Pons (tissue), 1 donor: ENCODE measurements at regions not wholly inside any gene's neighbourhood (a gene's known extent, or its start where the extent isn't known, plus 50 kb on each side); places are given as distances from the start of the nearest gene placed in this dataset.
"Not testable (repeated sequence)": the region's sequence is repeated elsewhere in the genome, so short reads cannot be mapped to it uniquely, and the experiment has no call there.

ENCODE experiments used
- DNase-seq: peaks from one replicate; pipeline ENCODE4 v3.0.0-alpha.2; 2016; ENCODE audit warnings: low spot score

GRCh38 chr13:46466074-46466473, 79.0 kb upstream of the RUBCNL start:
- DNase-seq, result not testable (repeated sequence)

- DNase-seq, result no peak
Measured at GRCh38 chr13:46463719-46464118, 76.7 kb upstream of the RUBCNL start.

GRCh38 chr13:46460223-46460622, 73.2 kb upstream of the RUBCNL start:
- DNase-seq, result not testable (repeated sequence)

GRCh38 chr13:46457255-46457654, 70.2 kb upstream of the RUBCNL start:
- not testable (repeated sequence) for DNase-seq

- DNase-seq, result not testable (repeated sequence)
Measured at GRCh38 chr13:46455924-46456323, 68.9 kb upstream of the RUBCNL start.

- DNase-seq, result not testable (repeated sequence)
Measured at GRCh38 chr13:46451145-46451544, 64.1 kb upstream of the RUBCNL start.

GRCh38 chr13:46449949-46450348, 62.9 kb upstream of the RUBCNL start:
- not testable (repeated sequence) for DNase-seq

GRCh38 chr13:46448148-46448547, 61.1 kb upstream of the RUBCNL start:
- not testable (repeated sequence) for DNase-seq

- DNase-seq, result not testable (repeated sequence)
Measured at GRCh38 chr13:46437808-46438404, 50.9 kb upstream of the RUBCNL start.
